Stomach smooth muscle (tissue), 2 donors: ENCODE measurements at regions not wholly inside any gene's neighbourhood (a gene's known extent, or its start where the extent isn't known, plus 50 kb on each side); places are given as distances from the start of the nearest gene placed in this dataset.

Experiments used
- H3K27ac ChIP-seq: one replicate; pipeline ENCODE4 v1.7.0; 2013; ENCODE audit warnings: mild to moderate bottlenecking, low read length, inconsistent platforms
- H3K27me3 ChIP-seq, 2 donors: one replicate each; pipeline ENCODE4 v1.7.0; 2013; ENCODE audit warnings: low read length in 2 of 2; ENCODE audit not compliant: insufficient read depth in 2 of 2, control insufficient read depth in 1 of 2
- H3K36me3 ChIP-seq, 2 donors: one replicate each; pipeline ENCODE4 v1.7.0; 2013; ENCODE audit warnings: low read length in 2 of 2; ENCODE audit not compliant: control insufficient read depth in 2 of 2, insufficient read depth in 2 of 2
- H3K4me1 ChIP-seq: one replicate; pipeline ENCODE4 v1.7.0; 2013; ENCODE audit warnings: low read length; ENCODE audit not compliant: control insufficient read depth, insufficient read depth
- H3K4me3 ChIP-seq, 2 donors: one replicate each; pipeline ENCODE4 v1.7.0; 2013; ENCODE audit warnings: low read length in 2 of 2
- H3K9ac ChIP-seq, 2 donors: one replicate each; pipeline ENCODE4 v1.7.0; 2013; ENCODE audit warnings: low read length in 2 of 2, mild to moderate bottlenecking in 1 of 2
- H3K9me3 ChIP-seq, 2 donors: one replicate each; pipeline ENCODE4 v1.7.0; 2013; ENCODE audit warnings: low read length in 2 of 2; ENCODE audit not compliant: control insufficient read depth in 2 of 2
- donor health status: healthy.
- donor health status: Pancreatic carcinoma.

DNA sequence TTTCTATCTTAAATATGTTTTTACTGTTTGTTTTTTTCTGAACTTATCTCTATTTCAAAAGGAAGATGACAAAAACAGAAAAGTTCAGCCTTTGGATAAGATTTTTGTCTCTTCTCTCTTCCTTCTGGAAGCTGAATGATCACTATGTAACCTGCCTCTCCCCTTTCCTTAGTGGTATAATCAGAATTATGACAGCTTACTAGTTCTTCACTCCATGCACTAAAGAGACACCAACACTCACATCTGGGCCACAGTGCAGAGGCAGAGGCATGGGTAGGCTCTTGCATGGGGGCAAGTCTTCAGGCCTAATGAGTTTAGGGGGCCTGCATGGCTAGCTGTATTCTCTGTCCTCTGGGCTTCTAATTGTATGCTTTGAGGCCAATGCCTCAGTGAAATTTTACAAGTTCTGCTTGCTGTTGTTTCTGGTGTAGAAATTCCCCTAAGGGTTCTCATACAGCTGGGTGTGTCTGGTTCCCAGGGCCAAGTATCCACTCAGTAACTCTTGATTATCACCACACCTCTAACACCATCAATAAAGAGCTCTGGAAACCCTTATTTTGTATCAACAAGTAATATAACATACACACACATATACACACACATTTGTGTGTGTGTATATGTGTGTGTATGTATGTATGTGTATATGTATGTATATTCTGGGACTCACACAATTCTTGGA is 96.8 kb upstream of the POM121L12 start:
- Histone ChIP-seq H3K4me3 (no peak overlapping the region), H3K27me3 (no peaks in the 10 kb centered on the region), H3K9ac (no peak overlapping the region), H3K4me1 (no peaks in the 10 kb centered on the region), H3K36me3 (no peaks in the 10 kb centered on the region), H3K9me3 (no peaks in the 10 kb centered on the region), H3K27ac (no peak overlapping the region)

DNA sequence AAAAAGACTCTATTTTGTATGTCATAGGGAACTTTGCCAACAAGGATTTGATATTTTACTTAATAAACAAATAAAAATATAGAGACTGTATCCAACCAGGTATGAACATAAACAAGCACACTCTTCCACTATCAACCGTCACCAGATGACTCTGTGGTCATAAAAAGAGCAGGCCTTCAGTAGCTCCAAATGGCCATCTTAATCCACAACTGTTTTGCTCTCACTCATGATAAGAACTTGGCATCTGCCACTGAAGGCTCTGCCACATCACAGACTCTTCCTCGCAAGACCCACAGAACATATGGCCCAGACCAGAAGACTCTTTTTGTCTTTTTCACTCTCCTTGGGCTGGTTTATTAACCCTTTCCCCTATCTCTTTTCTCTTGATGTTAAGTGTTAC is 98.7 kb upstream of the POM121L12 start:
- no peaks in the 10 kb centered on the region for H3K27me3 ChIP-seq
- no peaks in the 10 kb centered on the region for H3K9me3 ChIP-seq
- no peak overlapping the region for H3K4me3 ChIP-seq
- no peaks in the 10 kb centered on the region for H3K4me1 ChIP-seq
- H3K9ac ChIP-seq, result no peak overlapping the region
- H3K36me3 ChIP-seq, result no peaks in the 10 kb centered on the region
- H3K27ac ChIP-seq, result no peak overlapping the region

DNA sequence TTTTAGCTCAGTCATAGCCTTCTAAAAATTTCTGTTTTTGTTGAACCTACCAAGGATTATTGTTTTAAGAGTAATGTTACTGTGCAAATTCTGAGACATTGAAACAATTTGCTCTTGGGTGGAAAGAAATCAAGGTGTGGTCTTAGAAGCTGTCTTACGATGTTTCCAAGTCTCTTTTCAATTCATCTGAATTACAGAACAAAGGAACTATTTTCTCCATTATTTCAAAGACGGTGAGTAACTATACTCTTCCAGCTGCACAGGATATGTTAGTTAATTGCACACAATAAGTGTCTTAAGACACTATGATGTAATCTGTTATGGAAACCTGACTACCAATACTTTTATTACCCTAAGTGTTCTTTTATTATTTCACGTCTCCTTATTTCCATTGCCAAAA is 106.8 kb upstream of the POM121L12 start:
- Histone ChIP-seq H3K9me3 (no peaks in the 10 kb centered on the region), H3K4me3 (no peak overlapping the region), H3K36me3 (no peaks in the 10 kb centered on the region), H3K27ac (no peak overlapping the region), H3K9ac (no peak overlapping the region), H3K4me1 (no peaks in the 10 kb centered on the region), H3K27me3 (no peaks in the 10 kb centered on the region)

DNA sequence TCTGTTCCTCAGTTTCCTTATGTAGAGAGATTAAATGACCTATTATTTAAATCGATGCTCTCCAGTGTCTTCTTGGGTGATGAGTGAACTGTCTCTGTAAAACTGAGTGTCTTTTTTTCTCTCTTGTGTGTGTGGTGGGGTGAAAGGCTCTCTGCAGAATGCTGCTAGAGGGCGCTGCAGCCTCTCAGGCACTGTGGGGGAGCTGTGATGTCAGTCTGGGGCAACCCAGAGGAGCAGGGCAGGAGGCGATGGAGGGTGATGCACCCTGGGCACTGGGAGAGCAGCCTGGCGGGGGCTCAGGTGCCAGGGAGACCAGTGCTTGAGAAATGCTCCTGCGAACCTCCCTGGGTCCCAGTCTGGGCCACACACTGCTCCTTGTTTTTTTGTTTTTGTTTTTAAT is 110.1 kb upstream of the POM121L12 start:
- no peaks in the 10 kb centered on the region for H3K27me3 ChIP-seq
- H3K9me3 ChIP-seq, result no peaks in the 10 kb centered on the region
- H3K27ac ChIP-seq, result no peak overlapping the region
- H3K4me1 ChIP-seq, result no peaks in the 10 kb centered on the region
- H3K4me3 ChIP-seq, result no peak overlapping the region
- H3K9ac ChIP-seq, result no peak overlapping the region
- H3K36me3 ChIP-seq, result no peaks in the 10 kb centered on the region

DNA sequence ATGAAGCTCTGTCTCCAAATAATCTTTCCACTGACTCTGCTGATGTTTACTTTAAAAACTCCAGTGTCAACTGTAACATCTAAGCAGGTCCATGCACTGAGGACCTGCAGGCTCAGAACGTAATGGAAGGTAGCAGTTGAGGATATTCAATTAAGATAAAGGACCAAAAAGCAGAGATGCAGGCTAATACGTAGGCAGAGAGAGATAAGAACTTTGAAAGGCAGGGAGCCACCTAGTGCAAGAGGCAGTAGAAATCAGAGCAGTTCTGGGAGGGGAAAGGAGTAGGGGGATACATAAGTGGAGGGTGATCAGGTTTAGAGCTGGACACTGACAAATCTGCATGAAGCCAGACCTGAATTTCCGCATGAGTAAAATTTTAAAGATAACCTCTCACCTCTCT is 114.5 kb upstream of the POM121L12 start:
- H3K36me3 ChIP-seq, result no peaks in the 10 kb centered on the region
- H3K4me1 ChIP-seq, result no peaks in the 10 kb centered on the region
- H3K9me3 ChIP-seq, result no peaks in the 10 kb centered on the region
- no peaks in the 10 kb centered on the region for H3K27me3 ChIP-seq
- no peak overlapping the region for H3K4me3 ChIP-seq
- H3K27ac ChIP-seq, result no peak overlapping the region
- H3K9ac ChIP-seq, result no peak overlapping the region

DNA sequence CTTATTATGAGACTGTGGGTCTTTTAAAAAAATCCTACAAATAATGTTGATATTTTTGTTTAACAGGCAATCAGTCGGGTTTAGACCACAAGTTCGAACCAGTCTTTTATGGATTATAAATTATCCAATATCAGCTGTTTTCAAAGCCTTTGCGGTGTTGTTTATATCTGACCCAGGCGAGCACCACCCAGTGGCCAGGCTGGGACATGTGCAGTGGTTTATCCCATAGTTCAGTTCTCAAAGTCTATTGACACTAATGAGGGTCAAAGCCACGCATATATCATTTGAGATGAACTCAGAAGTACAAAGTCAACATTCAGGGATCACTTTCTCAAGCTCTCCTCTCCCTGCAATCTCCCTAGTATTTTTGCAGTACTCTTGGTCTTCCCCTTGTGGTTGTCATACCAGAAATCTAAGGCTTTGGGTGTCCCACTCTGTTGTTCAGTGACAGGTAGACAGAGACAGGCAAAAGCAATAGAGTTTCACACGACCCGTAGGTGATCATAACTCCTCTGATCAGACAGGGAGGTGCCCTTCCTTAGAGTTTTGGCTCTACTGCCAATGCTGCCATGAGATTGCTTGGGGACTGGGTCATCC is 117.4 kb upstream of the POM121L12 start:
- H3K9ac ChIP-seq, result no peak overlapping the region
- no peaks in the 10 kb centered on the region for H3K36me3 ChIP-seq
- no peaks in the 10 kb centered on the region for H3K9me3 ChIP-seq
- no peak overlapping the region for H3K27ac ChIP-seq
- no peaks in the 10 kb centered on the region for H3K27me3 ChIP-seq
- no peaks in the 10 kb centered on the region for H3K4me1 ChIP-seq
- no peak overlapping the region for H3K4me3 ChIP-seq

DNA sequence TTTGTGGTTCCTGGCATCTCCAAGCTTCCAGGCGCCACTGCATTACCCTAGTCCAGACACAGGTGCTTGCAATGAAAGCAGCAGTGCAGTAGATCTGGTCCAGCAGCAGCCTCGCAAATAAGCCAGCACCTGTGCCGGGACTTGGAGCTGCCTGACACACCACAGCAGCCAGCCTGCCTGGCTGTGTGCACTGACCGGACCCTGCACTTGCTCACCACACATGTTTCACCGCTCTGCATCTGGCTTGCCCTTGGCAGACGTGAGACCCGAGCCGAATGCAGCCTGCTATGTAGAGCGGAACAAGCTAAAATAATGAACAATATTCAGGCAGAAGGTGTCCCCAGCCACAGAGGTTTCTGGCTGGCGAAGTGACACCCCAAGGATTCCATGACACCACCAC is 123.6 kb upstream of the POM121L12 start:
- H3K36me3 ChIP-seq, result no peaks in the 10 kb centered on the region
- H3K9ac ChIP-seq, result no peak overlapping the region
- no peak overlapping the region for H3K27ac ChIP-seq
- no peaks in the 10 kb centered on the region for H3K27me3 ChIP-seq
- no peaks in the 10 kb centered on the region for H3K9me3 ChIP-seq
- H3K4me1 ChIP-seq, result no peaks in the 10 kb centered on the region
- H3K4me3 ChIP-seq, result no peak overlapping the region

DNA sequence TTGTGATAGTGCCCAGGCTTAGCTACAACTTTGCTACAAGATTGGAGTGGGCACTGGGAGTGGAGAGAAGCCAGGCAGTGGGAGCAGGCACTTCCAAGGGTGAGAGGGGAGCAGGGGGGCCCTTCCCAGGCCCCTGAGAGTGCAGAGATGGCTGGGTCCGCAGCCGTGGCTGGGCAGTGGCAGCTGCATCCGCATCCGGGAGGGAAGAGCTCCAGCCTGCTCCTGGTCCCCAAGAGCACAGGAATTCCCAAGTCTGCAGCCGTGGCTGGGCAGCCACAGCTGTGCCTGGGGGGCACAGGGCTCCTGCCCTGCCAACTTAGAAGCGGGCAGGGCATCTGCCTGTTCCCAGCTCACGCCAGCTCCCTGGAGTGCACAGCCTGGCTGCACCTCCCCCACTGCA is 124.1 kb upstream of the POM121L12 start:
- no peak overlapping the region for H3K9ac ChIP-seq
- no peaks in the 10 kb centered on the region for H3K9me3 ChIP-seq
- H3K4me1 ChIP-seq, result no peaks in the 10 kb centered on the region
- H3K4me3 ChIP-seq, result no peak overlapping the region
- H3K36me3 ChIP-seq, result no peaks in the 10 kb centered on the region
- H3K27ac ChIP-seq, result no peak overlapping the region
- no peaks in the 10 kb centered on the region for H3K27me3 ChIP-seq

DNA sequence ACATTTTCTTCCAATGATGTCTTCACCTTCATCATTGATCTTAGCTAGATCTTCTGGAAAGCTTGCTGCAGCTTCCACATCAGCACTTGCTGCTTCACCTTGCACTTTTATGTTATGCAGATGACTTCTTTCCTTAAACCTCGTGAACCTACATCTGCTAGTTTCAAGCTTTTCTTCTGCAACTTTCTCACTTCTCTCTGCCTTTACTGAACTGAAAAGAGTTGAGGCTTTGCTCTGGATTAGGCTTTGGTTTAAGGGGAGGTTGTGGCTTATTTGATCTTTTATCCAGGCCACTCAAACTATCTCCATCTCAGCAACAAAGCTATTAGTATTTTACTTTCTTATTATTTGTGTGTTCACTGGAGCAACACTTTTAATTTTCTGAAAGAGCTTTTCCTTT is 125.5 kb upstream of the POM121L12 start:
- no peaks in the 10 kb centered on the region for H3K4me1 ChIP-seq
- H3K36me3 ChIP-seq, result no peaks in the 10 kb centered on the region
- no peaks in the 10 kb centered on the region for H3K9me3 ChIP-seq
- H3K4me3 ChIP-seq, result no peak overlapping the region
- H3K9ac ChIP-seq, result no peak overlapping the region
- H3K27me3 ChIP-seq, result no peaks in the 10 kb centered on the region
- no peak overlapping the region for H3K27ac ChIP-seq

DNA sequence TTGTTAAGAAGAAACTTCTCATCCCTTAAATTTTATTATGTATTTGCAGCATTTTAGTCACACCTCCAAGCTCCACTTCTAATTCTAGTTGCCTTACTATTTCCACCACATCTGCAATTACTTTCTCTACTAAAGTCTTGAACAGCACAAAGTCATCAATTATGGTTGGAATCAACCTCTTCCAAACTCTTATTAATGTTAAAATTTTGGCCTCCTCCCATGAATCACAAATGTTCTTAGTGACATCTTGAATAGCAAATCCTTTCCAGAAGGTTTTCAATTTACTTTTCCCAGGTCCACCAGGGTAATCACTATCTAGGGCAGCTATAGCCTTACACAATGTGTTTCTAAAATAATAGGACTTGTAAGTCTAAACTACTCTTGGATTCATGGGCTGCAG is 126.3 kb upstream of the POM121L12 start:
- H3K4me3 ChIP-seq, result no peak overlapping the region
- H3K27me3 ChIP-seq, result no peaks in the 10 kb centered on the region
- H3K27ac ChIP-seq, result no peak overlapping the region
- no peaks in the 10 kb centered on the region for H3K4me1 ChIP-seq
- no peaks in the 10 kb centered on the region for H3K36me3 ChIP-seq
- H3K9ac ChIP-seq, result no peak overlapping the region
- no peaks in the 10 kb centered on the region for H3K9me3 ChIP-seq

DNA sequence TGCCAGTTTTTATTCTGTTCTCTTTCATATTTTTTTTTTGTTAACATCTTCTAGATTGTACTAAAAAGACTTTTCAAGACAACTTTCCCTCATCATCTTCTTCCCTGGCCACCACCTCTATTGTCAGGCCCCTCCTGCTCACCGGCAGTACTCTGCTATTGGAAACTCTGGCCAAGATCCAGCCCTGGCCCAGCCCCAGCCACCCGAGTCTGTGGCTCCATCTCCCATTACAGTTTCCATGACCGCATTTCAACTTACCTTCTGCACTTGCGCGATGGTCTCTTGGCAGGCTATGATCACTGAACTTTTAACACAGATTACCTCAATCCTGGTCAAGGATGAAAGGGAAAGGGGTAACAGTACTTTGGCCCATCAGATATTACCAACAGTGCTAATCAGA is 137.7 kb upstream of the POM121L12 start:
- no peak overlapping the region for H3K9ac ChIP-seq
- H3K36me3 ChIP-seq, result no peaks in the 10 kb centered on the region
- H3K4me3 ChIP-seq, result peak overlapping the region in 1 of 2 donors; percentile 40
- no peaks in the 10 kb centered on the region for H3K4me1 ChIP-seq
- H3K27me3 ChIP-seq, result no peaks in the 10 kb centered on the region
- no peaks in the 10 kb centered on the region for H3K9me3 ChIP-seq
- H3K27ac ChIP-seq, result peak overlapping the region; percentile 6
